ENCODE measurements at regions not wholly inside any gene's neighbourhood (a gene's known extent, or its start where the extent isn't known, plus 50 kb on each side); places are given as distances from the start of the nearest gene placed in this dataset.

- no peaks in the 10 kb centered on the region for H3K4me1 Mint-ChIP-seq (ENCODE audit: low read depth)
- peaks cover 6% of the 10 kb centered on the region for H3K9me3 Mint-ChIP-seq
- Histone ChIP-seq H3K4me3 (ENCODE audit: low read length) (no peak overlapping the region), H3K36me3 (ENCODE audit: insufficient read depth, low read length) (no peaks in the 10 kb centered on the region), H3K27me3 (ENCODE audit: control insufficient read depth in 1 of 2, insufficient read depth in 2 of 2, low read length in 2 of 2) (no peaks in the 10 kb centered on the region), H3K4me1 (ENCODE audit: insufficient read depth, low read length) (no peaks in the 10 kb centered on the region), H3K27ac (ENCODE audit: low read depth in 1 of 2, low read length in 2 of 2) (no peak overlapping the region), H3K9me3 (ENCODE audit: control insufficient read depth in 1 of 2, insufficient read depth in 1 of 2, low read length in 2 of 2) (peaks cover 0 to 3% of the 10 kb centered on the region in 2 experiments)
- no peak for ATAC-seq (ENCODE audit: poor library complexity)
- DNase-seq, result no peak
- H3K27ac Mint-ChIP-seq, result no peak overlapping the region
- no peaks in the 10 kb centered on the region for H3K36me3 Mint-ChIP-seq (ENCODE audit: low read depth)
- H3K4me3 Mint-ChIP-seq, result no peak overlapping the region
- intact Hi-C loops (cut with DNase I, micrococcal nuclease), result no loop called here
- CTCF ChIA-PET, result no interaction called here
- H3K27me3 Mint-ChIP-seq, result peaks cover 11% of the 10 kb centered on the region
- no peak for TF ChIP-seq CTCF (IDR thresholded peaks at IDR 0.05)
- POLR2A ChIA-PET, result no interaction called here
Measured at GRCh38 chr16:50982808-50983207, 168.3 kb downstream of the SALL1 start.

- ATAC-seq (ENCODE audit: poor library complexity) (no peak), DNase-seq (no peak)
- ChIA-PET POLR2A (no interaction called here), CTCF (no interaction called here)
- H3K4me3 ChIP-seq (ENCODE audit: low read length), result no peak overlapping the region
- Mint-ChIP-seq H3K9me3 (peaks cover 6% of the 10 kb centered on the region), H3K4me3 (no peak overlapping the region), H3K27ac (no peak overlapping the region), H3K27me3 (peaks cover 12% of the 10 kb centered on the region), H3K36me3 (ENCODE audit: low read depth) (no peaks in the 10 kb centered on the region), H3K4me1 (ENCODE audit: low read depth) (no peaks in the 10 kb centered on the region)
- H3K4me1 ChIP-seq (ENCODE audit: insufficient read depth, low read length), result no peaks in the 10 kb centered on the region
- H3K27me3 ChIP-seq (ENCODE audit: control insufficient read depth in 1 of 2, insufficient read depth in 2 of 2, low read length in 2 of 2), result peaks cover 0 to 3% of the 10 kb centered on the region in 2 experiments
- intact Hi-C loops (cut with DNase I, micrococcal nuclease), result no loop called here
- peaks cover 0 to 6% of the 10 kb centered on the region in 2 experiments for H3K9me3 ChIP-seq (ENCODE audit: control insufficient read depth in 1 of 2, insufficient read depth in 1 of 2, low read length in 2 of 2)
- H3K36me3 ChIP-seq (ENCODE audit: insufficient read depth, low read length), result no peaks in the 10 kb centered on the region
- H3K27ac ChIP-seq (ENCODE audit: low read depth in 1 of 2, low read length in 2 of 2), result no peak overlapping the region
- TF ChIP-seq CTCF (IDR thresholded peaks at IDR 0.05), result no peak
Measured at GRCh38 chr16:50981951-50982350, 169.1 kb downstream of the SALL1 start.

GRCh38 chr16:50980666-50981065 is 170.4 kb downstream of the SALL1 start:
- POLR2A ChIA-PET, result no interaction called here
- no peaks in the 10 kb centered on the region for H3K4me1 Mint-ChIP-seq (ENCODE audit: low read depth)
- intact Hi-C loops (cut with DNase I, micrococcal nuclease), result no loop called here
- peaks cover 0 to 7% of the 10 kb centered on the region in 2 experiments for H3K9me3 ChIP-seq (ENCODE audit: control insufficient read depth in 1 of 2, insufficient read depth in 1 of 2, low read length in 2 of 2)
- H3K36me3 ChIP-seq (ENCODE audit: insufficient read depth, low read length), result no peaks in the 10 kb centered on the region
- H3K4me3 ChIP-seq (ENCODE audit: low read length), result no peak overlapping the region
- no peak overlapping the region for H3K27ac Mint-ChIP-seq
- ATAC-seq (ENCODE audit: poor library complexity), result no peak
- DNase-seq, result no peak
- H3K4me3 Mint-ChIP-seq, result no peak overlapping the region
- H3K4me1 ChIP-seq (ENCODE audit: insufficient read depth, low read length), result no peaks in the 10 kb centered on the region
- peaks cover 17% of the 10 kb centered on the region for H3K27me3 Mint-ChIP-seq
- CTCF ChIA-PET, result no interaction called here
- H3K27ac ChIP-seq (ENCODE audit: low read depth in 1 of 2, low read length in 2 of 2), result no peak overlapping the region
- H3K27me3 ChIP-seq (ENCODE audit: control insufficient read depth in 1 of 2, insufficient read depth in 2 of 2, low read length in 2 of 2), result peaks cover 0 to 6% of the 10 kb centered on the region in 2 experiments
- no peak for TF ChIP-seq CTCF (IDR thresholded peaks at IDR 0.05)
- no peaks in the 10 kb centered on the region for H3K36me3 Mint-ChIP-seq (ENCODE audit: low read depth)
- H3K9me3 Mint-ChIP-seq, result peaks cover 3% of the 10 kb centered on the region
